ENCODE measurements at regions not wholly inside any gene's neighbourhood (a gene's known extent, or its start where the extent isn't known, plus 50 kb on each side); places are given as distances from the start of the nearest gene placed in this dataset.

GRCh38 chr13:62278271-62278670 is 862.6 kb upstream of the PCDH20 start:
- TF ChIP-seq ZFX (IDR thresholded peaks at IDR 0.05): no peak
- peak; percentile 24; the same call in 1 of the 2 replicates for TF ChIP-seq CTCF (conservative IDR thresholded peaks at IDR 0.05)
- H3K27ac ChIP-seq: no peak overlapping the region

- H3K27ac ChIP-seq: no peak overlapping the region
- no peak for TF ChIP-seq ZFX (IDR thresholded peaks at IDR 0.05)
- no peak for TF ChIP-seq CTCF (conservative IDR thresholded peaks at IDR 0.05)
Observed at GRCh38 chr13:62251734-62252133, 836.1 kb upstream of the PCDH20 start.

- H3K27ac ChIP-seq: no peak overlapping the region
- TF ChIP-seq CTCF (conservative IDR thresholded peaks at IDR 0.05): no peak
- TF ChIP-seq ZFX (IDR thresholded peaks at IDR 0.05): no peak
Observed at GRCh38 chr13:62250501-62251201, 835.0 kb upstream of the PCDH20 start.

GRCh38 chr13:62246581-62246980 is 830.9 kb upstream of the PCDH20 start:
- no peak for TF ChIP-seq ZFX (IDR thresholded peaks at IDR 0.05)
- no peak for TF ChIP-seq CTCF (conservative IDR thresholded peaks at IDR 0.05)
- no peak overlapping the region for H3K27ac ChIP-seq

- H3K27ac ChIP-seq: no peak overlapping the region
- no peak for TF ChIP-seq CTCF (conservative IDR thresholded peaks at IDR 0.05)
- TF ChIP-seq ZFX (IDR thresholded peaks at IDR 0.05): no peak
Observed at GRCh38 chr13:62243106-62243505, 827.5 kb upstream of the PCDH20 start.

- H3K27ac ChIP-seq: no peak overlapping the region
- TF ChIP-seq CTCF (conservative IDR thresholded peaks at IDR 0.05) (no peak), ZFX (IDR thresholded peaks at IDR 0.05) (no peak)
Observed at GRCh38 chr13:62234780-62235440, 819.3 kb upstream of the PCDH20 start.

- H3K27ac ChIP-seq: no peak overlapping the region
Observed at GRCh38 chr13:62210951-62211350, 795.3 kb upstream of the PCDH20 start.

More at GRCh38 chr13:62210951-62211350, 795.3 kb upstream of the PCDH20 start:
- TF ChIP-seq CTCF (conservative IDR thresholded peaks at IDR 0.05): no peak
- TF ChIP-seq ZFX (IDR thresholded peaks at IDR 0.05): no peak

Data from C4-2B (cell line).